Activated CD4-positive, CD25-positive, alpha-beta regulatory T cell treated with anti-CD3 and anti-CD28 coated beads, Interleukin-2, amount 50 U/mL, for 16 hours (primary cell): ENCODE measurements at regions not wholly inside any gene's neighbourhood (a gene's known extent, or its start where the extent isn't known, plus 50 kb on each side); places are given as distances from the start of the nearest gene placed in this dataset.

Experiments
- DNase-seq: peaks from one replicate; pipeline ENCODE4 v3.0.0-alpha.2; 2020; ENCODE audit warnings: low read depth, low spot score

- no peak for DNase-seq
Measured at GRCh38 chr20:60242836-60243505, 284.7 kb downstream of the CDH26 start.

GRCh38 chr20:60244373-60245146 is 286.3 kb downstream of the CDH26 start:
- no peak for DNase-seq

GRCh38 chr20:60246751-60247150 is 288.5 kb downstream of the CDH26 start:
- no peak for DNase-seq

- no peak for DNase-seq
Measured at GRCh38 chr20:60249436-60249835, 291.2 kb downstream of the CDH26 start.

GRCh38 chr20:60250251-60250650 is 292.0 kb downstream of the CDH26 start:
- no peak for DNase-seq

GRCh38 chr20:60252866-60253265 is 294.6 kb downstream of the CDH26 start:
- DNase-seq, result no peak

GRCh38 chr20:60253471-60253870 is 295.2 kb downstream of the CDH26 start:
- no peak for DNase-seq

- no peak for DNase-seq
Measured at GRCh38 chr20:60254901-60255411, 296.7 kb downstream of the CDH26 start.

- DNase-seq, result no peak
Measured at GRCh38 chr20:60255415-60255814, 297.2 kb downstream of the CDH26 start.

- no peak for DNase-seq
Measured at GRCh38 chr20:60255866-60256265, 297.6 kb downstream of the CDH26 start.

GRCh38 chr20:60256811-60257210 is 298.6 kb downstream of the CDH26 start:
- no peak for DNase-seq

- DNase-seq, result no peak
Measured at GRCh38 chr20:60257671-60258070, 299.4 kb downstream of the CDH26 start.

- no peak for DNase-seq
Measured at GRCh38 chr20:60258255-60258863, 300.1 kb downstream of the CDH26 start.

GRCh38 chr20:60261333-60261732 is 303.1 kb downstream of the CDH26 start:
- no peak for DNase-seq

- peak; percentile 44 for DNase-seq
Measured at GRCh38 chr20:60262967-60263603, 304.9 kb downstream of the CDH26 start.

GRCh38 chr20:60263725-60264709 is 305.8 kb downstream of the CDH26 start:
- no peak for DNase-seq

- no peak for DNase-seq
Measured at GRCh38 chr20:60266177-60266823, 308.1 kb downstream of the CDH26 start.

GRCh38 chr20:60268491-60268890 is 310.3 kb downstream of the CDH26 start:
- DNase-seq, result no peak

GRCh38 chr20:60269573-60270162 is 311.4 kb downstream of the CDH26 start:
- no peak for DNase-seq

- DNase-seq, result no peak
Measured at GRCh38 chr20:60270341-60270740, 312.1 kb downstream of the CDH26 start.
